ENCODE measurements at regions not wholly inside any gene's neighbourhood (a gene's known extent, or its start where the extent isn't known, plus 50 kb on each side); places are given as distances from the start of the nearest gene placed in this dataset.
A peak's percentile ranks its signal among the peaks of the same experiment; 100 is the strongest.

- H3K4me3 Mint-ChIP-seq, result no peak overlapping the region
- H3K9me3 Mint-ChIP-seq, result no peaks in the 10 kb centered on the region
- no peak for ATAC-seq
These were observed 379.7 kb upstream of the MANEA start for GRCh38 chr6:95197590-95197989.

GRCh38 chr6:95203153-95203754 lies 374.1 kb upstream of the MANEA start:
- no peak overlapping the region for H3K4me3 Mint-ChIP-seq
- H3K27ac Mint-ChIP-seq, result no peak overlapping the region
- H3K9me3 Mint-ChIP-seq, result no peaks in the 10 kb centered on the region
- H3K4me1 Mint-ChIP-seq, result no peaks in the 10 kb centered on the region
- no peaks in the 10 kb centered on the region for H3K27me3 Mint-ChIP-seq
- H3K36me3 Mint-ChIP-seq, result no peaks in the 10 kb centered on the region
- ATAC-seq, result peak; percentile 69

More at GRCh38 chr6:95197590-95197989, 379.7 kb upstream of the MANEA start:
- H3K4me1 Mint-ChIP-seq, result no peaks in the 10 kb centered on the region
- no peaks in the 10 kb centered on the region for H3K36me3 Mint-ChIP-seq
- H3K27ac Mint-ChIP-seq, result no peak overlapping the region
- H3K27me3 Mint-ChIP-seq, result no peaks in the 10 kb centered on the region

- H3K4me3 Mint-ChIP-seq, result no peak overlapping the region
- no peaks in the 10 kb centered on the region for H3K36me3 Mint-ChIP-seq
- H3K27me3 Mint-ChIP-seq, result no peaks in the 10 kb centered on the region
- ATAC-seq, result no peak
- H3K4me1 Mint-ChIP-seq, result no peaks in the 10 kb centered on the region
- no peak overlapping the region for H3K27ac Mint-ChIP-seq
- H3K9me3 Mint-ChIP-seq, result no peaks in the 10 kb centered on the region
These were observed 373.2 kb upstream of the MANEA start for GRCh38 chr6:95204178-95204577.

GRCh38 chr6:95208621-95209020 lies 368.7 kb upstream of the MANEA start:
- H3K4me3 Mint-ChIP-seq, result no peak overlapping the region
- H3K36me3 Mint-ChIP-seq, result no peaks in the 10 kb centered on the region
- H3K27me3 Mint-ChIP-seq, result no peaks in the 10 kb centered on the region
- no peaks in the 10 kb centered on the region for H3K4me1 Mint-ChIP-seq
- no peak overlapping the region for H3K27ac Mint-ChIP-seq
- no peak for ATAC-seq
- H3K9me3 Mint-ChIP-seq, result no peaks in the 10 kb centered on the region

- Mint-ChIP-seq H3K4me1 (no peaks in the 10 kb centered on the region), H3K36me3 (no peaks in the 10 kb centered on the region), H3K4me3 (no peak overlapping the region), H3K27ac (no peak overlapping the region), H3K9me3 (no peaks in the 10 kb centered on the region), H3K27me3 (no peaks in the 10 kb centered on the region)
- ATAC-seq, result no peak
These were observed 368.3 kb upstream of the MANEA start for GRCh38 chr6:95209074-95209473.

GRCh38 chr6:95216555-95216954 lies 360.8 kb upstream of the MANEA start:
- H3K4me1 Mint-ChIP-seq, result no peaks in the 10 kb centered on the region
- H3K9me3 Mint-ChIP-seq, result no peaks in the 10 kb centered on the region
- no peaks in the 10 kb centered on the region for H3K27me3 Mint-ChIP-seq
- H3K36me3 Mint-ChIP-seq, result no peaks in the 10 kb centered on the region
- no peak for ATAC-seq
- H3K4me3 Mint-ChIP-seq, result no peak overlapping the region
- no peak overlapping the region for H3K27ac Mint-ChIP-seq

GRCh38 chr6:95227351-95227750 lies 350.0 kb upstream of the MANEA start:
- Mint-ChIP-seq H3K4me3 (no peak overlapping the region), H3K27me3 (no peaks in the 10 kb centered on the region), H3K36me3 (no peaks in the 10 kb centered on the region), H3K9me3 (no peaks in the 10 kb centered on the region), H3K27ac (no peak overlapping the region), H3K4me1 (no peaks in the 10 kb centered on the region)
- ATAC-seq, result no peak

GRCh38 chr6:95228636-95229035 lies 348.7 kb upstream of the MANEA start:
- H3K4me3 Mint-ChIP-seq, result no peak overlapping the region

GRCh38 chr6:95230071-95230740 lies 347.1 kb upstream of the MANEA start:
- Mint-ChIP-seq H3K4me1 (no peaks in the 10 kb centered on the region), H3K9me3 (no peaks in the 10 kb centered on the region), H3K4me3 (no peak overlapping the region), H3K27ac (no peak overlapping the region), H3K27me3 (no peaks in the 10 kb centered on the region), H3K36me3 (no peaks in the 10 kb centered on the region)
- no peak for ATAC-seq

More at GRCh38 chr6:95228636-95229035, 348.7 kb upstream of the MANEA start:
- H3K36me3 Mint-ChIP-seq, result no peaks in the 10 kb centered on the region
- H3K27ac Mint-ChIP-seq, result no peak overlapping the region
- ATAC-seq, result no peak
- H3K27me3 Mint-ChIP-seq, result no peaks in the 10 kb centered on the region
- H3K9me3 Mint-ChIP-seq, result no peaks in the 10 kb centered on the region
- no peaks in the 10 kb centered on the region for H3K4me1 Mint-ChIP-seq

GRCh38 chr6:95231416-95231815 lies 345.9 kb upstream of the MANEA start:
- Mint-ChIP-seq H3K27me3 (no peaks in the 10 kb centered on the region), H3K4me3 (no peak overlapping the region), H3K27ac (no peak overlapping the region), H3K9me3 (no peaks in the 10 kb centered on the region), H3K36me3 (no peaks in the 10 kb centered on the region), H3K4me1 (no peaks in the 10 kb centered on the region)
- ATAC-seq, result no peak

- Mint-ChIP-seq H3K27ac (no peak overlapping the region), H3K36me3 (no peaks in the 10 kb centered on the region), H3K9me3 (no peaks in the 10 kb centered on the region), H3K4me1 (no peaks in the 10 kb centered on the region), H3K4me3 (no peak overlapping the region), H3K27me3 (no peaks in the 10 kb centered on the region)
- ATAC-seq, result no peak
These were observed 344.9 kb upstream of the MANEA start for GRCh38 chr6:95232446-95232845.

GRCh38 chr6:95233879-95234278 lies 343.5 kb upstream of the MANEA start:
- H3K4me1 Mint-ChIP-seq, result no peaks in the 10 kb centered on the region
- ATAC-seq, result no peak
- H3K36me3 Mint-ChIP-seq, result no peaks in the 10 kb centered on the region
- H3K4me3 Mint-ChIP-seq, result no peak overlapping the region
- H3K27ac Mint-ChIP-seq, result no peak overlapping the region
- no peaks in the 10 kb centered on the region for H3K27me3 Mint-ChIP-seq
- H3K9me3 Mint-ChIP-seq, result no peaks in the 10 kb centered on the region

- Mint-ChIP-seq H3K36me3 (no peaks in the 10 kb centered on the region), H3K27me3 (no peaks in the 10 kb centered on the region), H3K4me3 (no peak overlapping the region), H3K27ac (no peak overlapping the region), H3K4me1 (no peaks in the 10 kb centered on the region), H3K9me3 (no peaks in the 10 kb centered on the region)
- no peak for ATAC-seq
These were observed 336.8 kb upstream of the MANEA start for GRCh38 chr6:95240514-95240913.

- H3K9me3 Mint-ChIP-seq, result no peaks in the 10 kb centered on the region
- H3K27me3 Mint-ChIP-seq, result no peaks in the 10 kb centered on the region
- H3K4me1 Mint-ChIP-seq, result no peaks in the 10 kb centered on the region
- H3K36me3 Mint-ChIP-seq, result no peaks in the 10 kb centered on the region
- no peak for ATAC-seq
- no peak overlapping the region for H3K27ac Mint-ChIP-seq
- no peak overlapping the region for H3K4me3 Mint-ChIP-seq
These were observed 334.8 kb upstream of the MANEA start for GRCh38 chr6:95242560-95242959.

- H3K27ac Mint-ChIP-seq, result no peak overlapping the region
- no peak for ATAC-seq
- no peaks in the 10 kb centered on the region for H3K9me3 Mint-ChIP-seq
- H3K27me3 Mint-ChIP-seq, result no peaks in the 10 kb centered on the region
- H3K36me3 Mint-ChIP-seq, result no peaks in the 10 kb centered on the region
- H3K4me3 Mint-ChIP-seq, result no peak overlapping the region
- H3K4me1 Mint-ChIP-seq, result no peaks in the 10 kb centered on the region
These were observed 334.3 kb upstream of the MANEA start for GRCh38 chr6:95243053-95243452.

GRCh38 chr6:95244751-95245150 lies 332.6 kb upstream of the MANEA start:
- Mint-ChIP-seq H3K4me1 (no peaks in the 10 kb centered on the region), H3K4me3 (no peak overlapping the region), H3K27ac (no peak overlapping the region), H3K27me3 (no peaks in the 10 kb centered on the region), H3K9me3 (no peaks in the 10 kb centered on the region), H3K36me3 (no peaks in the 10 kb centered on the region)
- ATAC-seq, result no peak
